TTC549 (cell line): ENCODE measurements at regions not wholly inside any gene's neighbourhood (a gene's known extent, or its start where the extent isn't known, plus 50 kb on each side); places are given as distances from the start of the nearest gene placed in this dataset.
"Not testable (repeated sequence)": the region's sequence is repeated elsewhere in the genome, so short reads cannot be mapped to it uniquely, and the experiment has no call there.

ENCODE experiments used
- FAIRE-seq: peaks from 2 replicates; lab custom pipeline; 2012; peaks lifted over from hg19 to GRCh38; lab: Jason Lieb, UNC

DNA sequence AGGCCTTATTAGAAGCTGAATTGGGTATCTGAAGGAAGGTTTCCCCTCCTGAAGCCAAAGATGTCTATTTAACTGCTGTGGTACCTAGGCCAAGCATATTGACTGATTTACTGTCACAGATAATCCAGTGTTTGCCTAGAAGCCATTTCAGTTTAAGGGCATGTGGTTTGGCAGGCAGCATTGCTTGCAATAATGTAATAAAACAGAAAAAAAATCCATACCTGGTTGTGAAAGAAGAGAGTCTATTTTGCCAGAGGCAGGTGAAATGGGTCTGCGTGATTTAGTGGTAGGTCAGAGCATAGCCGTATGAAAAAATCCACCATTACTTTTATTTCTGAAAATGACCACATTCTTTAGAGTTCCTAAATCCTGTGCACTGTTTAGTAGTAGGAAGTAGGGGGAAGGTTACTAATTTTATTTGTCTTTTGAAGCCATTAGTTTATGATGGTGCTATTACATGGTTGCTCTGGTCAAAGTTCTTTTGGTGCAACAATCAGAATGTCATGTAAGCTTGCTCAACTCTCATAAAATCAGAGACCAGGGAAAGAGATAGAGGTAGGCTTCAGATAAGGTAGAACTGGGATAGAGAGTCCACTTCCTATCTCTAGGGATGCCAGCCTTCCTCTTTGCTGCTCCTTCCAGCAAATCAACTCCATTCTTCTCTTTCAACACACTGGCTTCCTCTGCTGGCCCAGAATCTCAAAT is 343.4 kb downstream of the GPD2 start:
- no peak for FAIRE-seq

DNA sequence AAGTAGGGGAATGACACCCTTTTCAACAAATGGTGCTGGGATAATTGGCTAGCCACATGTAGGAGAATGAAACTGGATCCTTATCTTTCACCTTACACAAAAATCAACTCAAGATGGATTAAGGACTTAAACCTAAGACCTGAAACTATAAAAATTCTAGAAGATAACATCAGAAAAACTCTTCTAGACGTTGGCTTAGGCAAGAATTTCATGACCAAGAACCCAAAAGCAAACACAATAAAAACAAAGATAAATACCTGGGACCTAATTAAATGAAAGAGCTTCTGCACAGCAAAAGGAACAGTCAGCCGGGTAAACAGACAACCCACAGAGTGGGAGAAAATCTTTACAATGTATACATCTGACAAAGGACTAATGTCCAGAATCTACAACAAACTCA is 345.5 kb downstream of the GPD2 start:
- FAIRE-seq, result not testable (repeated sequence)

DNA sequence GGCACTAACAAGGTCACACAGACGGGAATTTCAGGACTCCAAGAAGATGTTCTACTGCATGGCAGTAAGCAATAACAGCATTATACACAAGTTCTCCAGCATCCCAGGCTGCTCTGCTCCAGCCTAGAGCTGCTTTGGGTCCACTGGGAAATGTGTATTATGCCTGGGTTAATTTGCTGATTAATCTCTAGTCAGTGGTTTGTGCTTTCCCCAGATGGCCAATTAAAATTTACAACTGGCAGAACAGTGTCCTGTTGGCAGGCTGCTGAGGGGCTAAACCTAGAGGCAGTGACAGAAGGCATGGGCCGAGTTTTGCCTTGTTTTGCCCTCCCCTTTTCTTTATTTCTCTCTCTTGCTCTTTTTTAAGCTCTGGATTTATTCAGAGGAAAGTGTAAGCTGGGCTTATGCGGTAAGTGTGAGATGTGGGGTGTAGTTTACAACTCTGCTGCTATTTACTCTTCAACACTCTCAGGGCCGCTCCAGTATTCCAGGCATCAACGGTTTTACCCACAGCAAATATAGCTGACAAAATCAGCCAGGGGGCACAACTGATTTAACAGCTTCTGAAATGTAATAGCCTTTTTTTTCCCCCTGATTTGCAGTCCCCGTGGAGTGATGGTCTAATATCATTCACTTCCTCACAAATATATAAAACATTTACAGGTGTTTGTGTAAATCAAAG is 348.0 kb downstream of the GPD2 start:
- no peak for FAIRE-seq

DNA sequence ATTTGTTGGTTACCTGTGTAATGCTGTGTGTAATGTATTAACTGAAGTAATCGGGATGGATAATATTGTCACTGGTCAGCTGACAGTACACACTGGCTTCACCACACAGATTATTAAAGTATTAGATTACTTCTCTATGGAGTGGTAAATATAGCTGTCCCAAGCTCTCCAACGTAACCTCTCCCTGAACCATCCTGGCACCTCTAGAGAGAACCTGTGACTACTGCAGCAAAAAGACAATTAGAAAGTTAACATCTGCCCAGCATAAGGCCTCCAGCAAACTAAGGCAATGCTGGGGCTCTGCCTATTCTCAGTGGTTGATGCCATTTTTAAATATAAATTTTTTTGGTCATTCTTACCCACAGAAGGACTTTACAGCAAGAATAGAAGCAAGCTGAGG is 351.3 kb downstream of the GPD2 start:
- no peak for FAIRE-seq

DNA sequence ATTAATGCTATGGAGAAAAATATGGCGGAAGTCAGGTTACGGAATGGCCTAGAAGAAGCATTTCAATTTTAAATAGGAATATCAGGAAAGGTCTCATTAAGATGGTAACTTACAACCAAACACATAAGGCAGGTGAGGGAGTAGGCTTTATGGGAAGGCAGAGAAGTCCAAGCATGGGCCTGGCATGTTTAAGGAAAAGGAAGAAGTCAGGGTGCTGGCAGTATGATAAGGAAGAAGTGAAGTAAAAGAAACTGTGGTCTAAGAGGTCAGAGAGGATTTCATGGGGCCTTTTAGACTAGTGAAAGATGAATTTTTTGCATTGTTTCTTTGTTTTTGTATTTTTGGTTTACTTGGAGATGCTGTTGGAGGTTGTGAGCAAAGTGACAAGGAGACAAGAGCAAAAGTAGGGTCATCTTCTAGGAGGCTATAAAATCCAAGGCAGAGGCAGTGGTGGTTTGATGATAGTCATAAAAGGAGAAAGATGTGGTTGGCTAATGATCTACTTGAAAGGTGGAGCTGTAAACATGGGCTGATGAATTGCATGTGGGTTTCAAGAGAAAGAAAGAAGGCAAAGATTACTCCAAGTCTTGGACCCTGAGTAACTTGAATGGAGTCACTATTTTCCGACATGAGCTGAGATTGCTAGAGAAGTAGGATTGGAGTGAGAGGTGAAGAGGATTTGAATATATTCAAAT is 354.3 kb downstream of the GPD2 start:
- FAIRE-seq, result no peak

DNA sequence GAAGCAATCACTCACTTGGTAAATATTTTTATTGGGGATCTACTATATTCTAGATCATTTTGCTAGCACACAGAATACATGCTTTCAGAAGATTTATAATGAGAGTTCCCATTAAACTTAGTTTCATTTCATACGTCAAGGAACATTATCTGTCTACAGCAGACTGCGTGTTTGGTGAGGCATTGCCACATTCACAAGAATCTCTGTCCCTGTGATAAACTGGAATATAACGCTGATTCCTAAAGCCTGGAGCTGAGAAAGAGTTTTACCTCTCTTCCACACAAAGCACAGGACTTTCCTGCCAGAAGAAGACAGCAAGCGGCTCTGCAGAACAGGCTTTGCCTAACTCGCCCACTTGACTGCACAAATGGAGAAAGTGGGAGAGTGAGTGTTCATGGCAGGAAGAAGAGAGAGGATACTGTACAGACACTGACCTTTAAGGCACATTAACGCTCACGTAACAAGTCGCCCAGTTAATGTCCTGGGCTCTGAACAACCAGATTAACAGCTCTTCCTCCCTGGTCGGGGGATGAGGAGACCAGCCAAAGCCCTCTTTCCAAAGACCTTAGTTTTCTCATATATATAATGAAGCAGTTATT is 356.2 kb downstream of the GPD2 start:
- FAIRE-seq, result no peak

DNA sequence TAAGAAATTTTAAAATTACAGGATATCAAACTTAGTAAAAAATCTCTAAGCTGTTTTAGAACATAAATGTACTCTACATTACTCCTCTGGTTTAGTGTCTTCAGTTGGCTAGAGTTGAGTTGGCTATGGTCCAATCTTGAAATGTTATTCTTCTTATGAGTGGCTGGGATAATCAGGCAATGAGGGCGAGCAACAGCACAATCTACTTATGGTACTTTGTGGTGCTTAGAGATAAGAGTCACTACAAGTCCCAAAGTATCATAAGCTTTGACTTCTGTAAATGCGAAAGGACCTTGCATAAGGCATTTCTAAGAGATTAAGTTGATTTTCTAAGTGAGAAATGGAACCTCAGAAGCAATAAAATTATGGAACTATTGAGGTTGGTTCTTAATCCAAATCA is 361.7 kb downstream of the GPD2 start:
- FAIRE-seq, result no peak

DNA sequence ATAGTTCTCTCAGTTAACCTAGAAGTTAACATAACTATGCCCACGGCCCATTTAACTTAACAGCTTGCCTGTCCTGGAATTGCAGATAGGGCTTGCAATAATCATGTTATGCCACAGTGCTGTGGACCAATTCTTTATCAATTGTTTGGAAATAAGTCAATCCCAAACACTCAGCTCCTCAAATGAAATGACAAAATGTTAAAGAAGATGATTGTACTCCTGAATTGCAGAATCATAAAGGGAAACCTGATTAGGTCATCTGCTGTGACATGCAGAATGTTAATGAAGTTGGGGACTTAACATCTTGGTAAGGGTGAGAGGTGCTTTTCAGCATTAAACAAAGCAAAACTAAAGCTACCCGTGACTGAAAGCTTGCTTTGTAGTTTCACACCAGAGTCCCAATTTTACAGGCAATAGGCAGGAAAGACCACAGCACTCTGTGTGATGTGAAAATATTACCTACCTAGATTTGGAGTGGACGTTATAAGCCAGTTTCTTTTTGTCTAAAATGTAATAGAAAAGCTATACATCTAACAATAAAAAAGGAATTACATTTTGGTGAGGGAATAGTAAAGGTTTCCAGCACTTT is 364.0 kb downstream of the GPD2 start:
- FAIRE-seq, result no peak

DNA sequence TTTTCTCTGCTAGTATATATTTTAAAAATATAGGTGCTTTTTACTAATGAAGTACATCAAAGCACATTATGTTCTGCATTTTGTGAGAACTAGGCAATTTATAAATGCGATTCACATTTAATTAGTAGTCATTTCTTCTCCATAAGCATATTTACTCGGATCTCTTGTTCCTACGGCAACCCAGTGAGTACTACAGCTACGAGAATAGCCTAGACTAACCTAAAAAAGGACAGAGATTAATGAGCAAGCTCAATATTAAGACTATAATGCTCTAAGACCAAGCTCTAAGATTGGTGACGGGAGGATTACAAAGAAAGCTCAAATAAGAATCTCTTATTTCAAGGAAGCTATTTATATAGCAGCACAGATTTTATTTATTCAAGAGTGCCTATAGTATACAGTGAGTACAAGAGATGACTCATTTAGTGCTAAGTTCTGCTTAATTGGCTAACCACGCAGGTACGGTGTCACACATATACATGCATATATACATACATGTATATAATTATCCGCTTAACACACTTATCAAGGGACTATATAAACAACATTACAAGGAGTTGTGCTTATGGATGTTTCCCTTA is 364.7 kb downstream of the GPD2 start:
- no peak for FAIRE-seq

DNA sequence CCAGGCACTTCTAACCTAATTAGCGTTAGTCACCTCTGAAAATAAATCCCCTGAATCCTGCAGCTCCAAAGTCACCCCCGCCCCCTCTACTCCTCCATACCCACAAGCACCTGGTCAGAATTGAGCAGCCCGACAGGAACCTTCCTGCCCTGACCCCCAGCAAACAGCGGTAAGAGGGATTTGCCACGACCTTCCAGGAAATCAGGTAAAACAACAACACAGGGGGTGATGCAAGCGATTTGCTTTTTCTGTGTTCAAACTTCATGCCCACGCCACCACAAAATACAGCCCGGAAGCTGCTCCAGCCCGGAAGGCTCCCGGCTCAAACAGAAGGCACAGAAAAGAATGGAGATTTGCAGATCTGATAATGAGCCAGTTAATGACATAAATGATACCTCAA is 367.1 kb downstream of the GPD2 start:
- no peak for FAIRE-seq

DNA sequence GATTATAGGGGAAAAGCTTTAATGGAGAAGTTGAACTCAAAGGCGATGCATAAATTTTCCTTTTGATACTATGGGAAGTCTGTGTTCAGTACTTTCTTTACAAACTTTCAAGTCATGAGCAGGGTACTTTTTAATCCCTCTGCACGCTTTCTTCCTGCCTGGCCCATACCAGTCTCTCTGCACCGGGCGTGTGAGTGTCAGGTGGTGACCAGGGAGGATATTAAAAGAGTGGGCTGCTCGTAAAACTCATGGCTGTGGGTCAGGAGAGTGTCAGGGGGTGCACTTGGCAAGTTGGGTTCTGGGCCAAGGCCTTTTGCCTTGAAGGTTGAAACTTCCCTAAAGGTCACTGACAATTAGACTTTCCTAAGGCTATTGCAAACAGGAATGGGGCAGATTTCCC is 367.8 kb downstream of the GPD2 start:
- no peak for FAIRE-seq

DNA sequence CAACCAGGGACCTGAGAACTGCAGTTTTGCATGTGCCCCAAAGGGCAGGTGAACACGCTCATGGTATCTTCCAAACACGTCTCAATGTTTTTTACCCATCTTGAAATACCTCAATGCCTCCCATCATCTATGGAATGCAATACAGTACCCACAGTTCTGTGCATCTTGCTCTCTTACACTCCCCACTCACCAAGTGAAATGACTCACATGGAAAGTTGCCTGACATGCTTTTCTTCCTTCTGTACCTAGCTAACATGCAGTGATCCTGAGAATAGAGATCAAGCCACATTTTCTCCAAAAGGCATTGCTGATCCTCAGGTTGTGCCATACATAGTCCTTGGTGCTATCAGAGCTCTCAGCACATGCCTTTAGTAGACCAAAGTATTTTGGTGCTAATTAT is 373.9 kb downstream of the GPD2 start:
- no peak for FAIRE-seq

DNA sequence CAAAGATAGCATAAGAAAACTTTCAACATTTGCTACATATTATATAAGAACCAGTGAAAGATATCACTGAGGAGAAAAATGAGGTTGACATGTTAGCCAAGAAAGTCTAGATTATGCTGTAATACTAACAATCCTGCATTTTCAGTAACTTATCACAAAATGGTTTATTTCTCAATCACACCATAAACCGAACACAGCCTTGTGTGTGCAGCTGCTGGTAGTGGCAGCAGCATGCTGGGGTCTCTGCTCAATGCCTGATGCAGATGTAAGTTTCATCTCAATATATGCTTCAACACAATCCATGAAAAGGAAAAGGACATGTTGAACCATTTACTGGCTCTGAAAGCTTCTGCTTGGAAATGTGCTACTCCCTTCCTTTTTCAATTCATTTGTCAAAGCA is 376.3 kb downstream of the GPD2 start:
- FAIRE-seq, result no peak

DNA sequence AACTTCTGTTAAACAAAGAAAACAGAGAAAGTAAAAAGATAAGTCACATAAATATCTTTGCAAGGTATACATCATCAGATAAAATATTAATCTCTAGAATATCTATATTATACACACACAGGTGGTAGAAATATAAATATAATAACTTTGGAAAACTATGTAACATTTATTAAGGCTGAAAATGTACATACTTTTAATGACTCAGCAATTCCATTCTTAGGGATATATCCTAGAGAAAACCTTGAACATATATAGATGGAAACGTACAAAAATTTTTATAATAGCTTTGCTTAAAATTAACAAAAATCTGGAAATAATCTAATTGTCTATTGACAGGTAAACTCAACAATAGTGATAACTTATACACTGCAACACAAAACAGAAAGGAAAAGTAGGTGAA is 381.3 kb downstream of the GPD2 start:
- no peak for FAIRE-seq

DNA sequence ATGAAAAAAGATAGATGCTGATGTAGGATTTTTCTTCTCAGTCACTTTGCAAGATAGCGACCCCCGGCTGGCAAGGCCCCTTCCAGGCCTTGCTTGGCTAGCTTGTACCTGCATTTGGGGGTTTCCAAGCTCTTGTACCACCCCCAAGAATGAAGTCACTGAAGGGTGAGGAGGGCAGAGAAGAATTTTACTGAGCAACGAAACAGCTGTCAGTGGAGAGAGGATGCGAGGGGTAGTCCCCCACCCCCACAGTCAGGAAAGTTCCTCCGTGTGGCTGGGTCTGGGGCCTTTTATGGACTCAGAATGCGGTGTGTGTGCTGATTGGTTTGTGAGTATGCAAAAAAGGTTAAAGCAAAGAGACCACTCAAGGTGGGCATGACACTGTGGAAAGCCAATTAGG is 382.0 kb downstream of the GPD2 start:
- no peak for FAIRE-seq

DNA sequence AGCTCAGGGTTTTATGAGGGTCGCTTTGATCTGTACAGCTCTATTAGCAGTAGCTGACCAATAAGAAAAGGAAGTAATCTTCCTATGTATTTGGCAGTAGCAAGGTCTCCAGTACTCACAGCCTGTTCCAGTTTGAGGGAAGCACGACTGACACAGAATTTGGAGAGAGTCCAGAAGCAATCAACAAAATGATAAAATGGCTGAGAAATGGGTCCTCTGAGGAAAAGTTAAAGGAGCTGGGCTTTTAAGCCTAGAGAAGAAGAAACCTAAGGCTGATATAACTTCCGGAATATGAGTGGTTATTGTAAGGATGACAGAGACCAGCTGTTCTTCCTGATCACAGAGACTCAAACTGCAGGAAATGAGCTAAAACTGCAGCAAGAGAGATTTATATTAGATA is 382.8 kb downstream of the GPD2 start:
- FAIRE-seq, result no peak

DNA sequence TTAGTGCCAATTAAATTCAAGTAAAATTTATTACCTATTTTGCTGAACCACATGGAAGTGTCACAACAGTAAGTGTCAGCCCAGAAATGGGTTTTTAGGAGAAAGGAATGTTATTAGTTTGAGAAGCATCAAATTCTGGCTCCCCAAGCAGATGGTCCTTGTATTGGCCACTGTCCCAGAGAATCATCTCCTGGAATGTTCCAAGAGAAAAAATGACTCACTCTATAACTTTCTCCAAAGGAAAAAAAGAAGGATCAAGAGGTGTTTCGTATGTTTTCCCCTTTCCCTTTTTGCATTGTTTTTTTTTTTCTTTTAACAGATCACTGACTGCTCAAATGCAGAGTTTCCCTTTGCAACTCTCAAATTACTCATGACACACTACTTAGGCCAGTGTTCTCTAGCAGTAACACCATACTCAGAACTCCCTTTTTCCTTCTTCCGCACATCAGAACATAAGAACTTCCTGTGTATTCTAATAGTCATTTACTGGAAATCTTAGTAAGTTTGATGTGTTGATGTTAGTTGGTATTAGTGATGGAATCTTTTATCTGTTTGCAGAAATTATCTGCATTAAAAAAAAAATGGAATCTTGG is 390.3 kb downstream of the GPD2 start:
- FAIRE-seq, result no peak

DNA sequence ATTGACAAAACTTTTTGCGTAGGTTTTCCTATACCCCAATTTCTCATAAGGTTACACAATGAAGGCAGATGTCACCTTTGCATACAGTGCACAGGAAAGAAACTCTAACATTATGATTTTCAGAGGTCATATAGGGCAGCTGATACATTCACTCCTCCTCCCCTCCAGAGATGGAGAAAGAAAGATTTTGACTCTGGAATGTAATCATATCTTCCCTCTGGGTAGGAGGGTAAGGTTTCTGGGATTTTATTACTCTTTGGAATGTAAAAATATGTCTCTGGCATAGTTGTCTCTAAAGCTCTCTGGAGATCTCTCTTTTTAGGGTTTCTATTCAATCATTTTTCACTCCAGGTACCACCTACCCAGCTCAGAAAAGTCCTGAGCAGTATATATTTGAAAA is 398.3 kb downstream of the GPD2 start:
- no peak for FAIRE-seq

DNA sequence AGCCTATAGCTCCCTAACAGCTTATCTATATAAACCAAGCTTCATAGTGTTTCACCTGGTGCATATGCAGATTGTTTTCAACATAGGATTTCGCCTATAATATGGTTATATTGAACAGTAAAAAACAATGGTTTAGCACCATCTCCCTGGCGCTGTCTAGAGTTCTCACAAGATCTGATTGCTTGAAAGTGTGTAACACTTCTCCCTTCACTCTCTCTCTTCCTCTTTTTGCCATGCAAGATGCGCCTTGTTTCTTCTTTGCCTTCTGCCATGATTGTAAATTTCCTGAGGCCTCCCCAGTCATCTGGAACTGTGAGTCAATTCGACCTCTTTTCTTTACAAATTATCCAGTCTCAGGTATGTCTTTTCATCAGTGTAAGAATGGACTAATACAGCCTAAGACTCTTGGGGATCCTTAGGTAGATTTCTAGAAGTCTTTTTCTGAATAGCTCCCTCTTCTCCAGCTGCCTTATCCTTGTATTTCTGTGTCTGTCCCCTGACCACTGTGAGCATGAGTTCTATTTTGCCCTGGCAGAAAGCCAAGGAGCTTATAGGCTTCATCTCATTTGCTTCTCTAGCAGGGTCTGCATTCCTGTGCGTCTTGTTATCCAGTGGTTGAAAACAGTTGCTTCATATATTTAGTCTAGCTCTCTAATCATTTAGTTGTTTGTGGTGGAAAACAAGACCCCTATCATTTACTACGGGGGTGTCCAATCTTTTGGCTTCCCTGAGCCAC is 401.6 kb downstream of the GPD2 start:
- no peak for FAIRE-seq

DNA sequence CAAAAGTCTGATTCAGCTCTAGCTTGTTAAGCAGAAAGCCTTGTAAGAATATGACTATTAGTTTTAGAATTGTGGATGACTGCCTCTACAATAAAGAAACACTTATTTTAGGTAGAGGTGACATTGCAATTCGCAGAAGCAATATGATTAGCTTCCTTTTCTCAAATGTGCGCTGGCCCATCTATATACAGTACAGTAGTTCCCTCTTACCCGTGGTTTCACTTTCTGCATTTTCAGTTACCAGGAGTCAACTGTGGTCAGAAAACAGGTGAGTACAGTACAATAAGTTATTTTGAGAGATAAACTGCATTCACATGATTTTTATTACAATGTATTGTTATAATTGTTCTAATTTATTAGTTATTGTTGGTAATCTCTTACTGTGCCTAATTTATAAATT is 405.1 kb downstream of the GPD2 start:
- no peak for FAIRE-seq

DNA sequence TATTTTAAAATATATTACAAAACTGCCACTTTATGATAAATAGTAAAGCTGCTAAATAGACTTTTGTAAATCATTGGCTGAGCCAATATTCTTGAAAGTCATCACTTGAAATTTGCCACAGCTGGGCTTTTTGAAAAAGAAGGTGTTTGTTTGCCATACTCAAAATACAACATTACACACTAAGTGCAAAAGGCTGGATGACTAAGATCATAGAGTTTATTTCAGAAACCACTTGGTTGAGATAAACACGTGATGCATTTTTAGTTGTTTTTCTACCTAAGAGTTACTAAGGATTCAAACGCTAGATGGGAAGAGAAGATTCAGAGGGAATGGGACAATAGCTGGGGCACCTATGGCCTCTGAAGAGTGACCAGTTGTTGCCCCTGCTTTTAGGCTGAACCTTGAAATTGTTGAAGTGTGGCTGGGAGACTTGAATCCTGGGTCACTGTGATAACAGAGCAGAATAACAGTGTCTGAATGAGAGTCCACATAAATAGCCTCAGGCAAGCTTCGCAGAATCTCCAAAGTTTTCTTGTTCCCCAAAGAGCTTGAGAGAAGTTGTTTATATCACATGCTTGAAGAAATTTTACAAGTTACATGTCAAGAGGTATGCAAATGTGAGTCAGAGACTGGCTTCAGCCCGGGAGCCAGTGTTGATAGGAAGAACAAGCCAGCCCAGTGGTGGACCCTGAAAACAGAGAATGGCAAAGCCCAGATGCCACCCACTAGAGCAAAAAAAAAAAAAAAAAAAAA is 409.8 kb downstream of the GPD2 start:
- no peak for FAIRE-seq
